ENCODE measurements at regions not wholly inside any gene's neighbourhood (a gene's known extent, or its start where the extent isn't known, plus 50 kb on each side); places are given as distances from the start of the nearest gene placed in this dataset.

- DNase-seq = no peak
These were observed 562.6 kb upstream of the ARGLU1 start for GRCh38 chr13:107130566-107130965.

DNA sequence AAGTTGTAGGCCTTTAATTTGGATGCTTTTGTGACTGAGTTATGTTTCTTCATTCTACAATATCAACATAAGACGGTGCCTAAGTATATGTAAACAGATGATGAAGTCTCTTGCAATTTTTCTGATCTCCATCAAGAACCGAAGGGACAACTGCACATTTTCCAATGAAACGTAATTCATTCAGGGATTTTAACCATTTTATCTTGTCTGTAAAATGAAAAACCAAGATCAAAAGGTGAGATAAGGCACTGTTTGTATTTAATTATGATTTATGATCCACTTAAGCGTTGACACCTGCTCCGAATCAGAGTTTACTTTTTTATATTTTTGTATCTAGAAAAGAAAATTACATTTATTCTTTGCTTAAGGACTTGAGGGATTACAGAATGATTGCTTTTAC, 556.8 kb upstream of the ARGLU1 start:
- DNase-seq = no peak

GRCh38 chr13:107124129-107124718, 556.3 kb upstream of the ARGLU1 start:
- DNase-seq = no peak

- no peak for DNase-seq
These were observed 553.9 kb upstream of the ARGLU1 start for GRCh38 chr13:107121793-107122192.

DNA sequence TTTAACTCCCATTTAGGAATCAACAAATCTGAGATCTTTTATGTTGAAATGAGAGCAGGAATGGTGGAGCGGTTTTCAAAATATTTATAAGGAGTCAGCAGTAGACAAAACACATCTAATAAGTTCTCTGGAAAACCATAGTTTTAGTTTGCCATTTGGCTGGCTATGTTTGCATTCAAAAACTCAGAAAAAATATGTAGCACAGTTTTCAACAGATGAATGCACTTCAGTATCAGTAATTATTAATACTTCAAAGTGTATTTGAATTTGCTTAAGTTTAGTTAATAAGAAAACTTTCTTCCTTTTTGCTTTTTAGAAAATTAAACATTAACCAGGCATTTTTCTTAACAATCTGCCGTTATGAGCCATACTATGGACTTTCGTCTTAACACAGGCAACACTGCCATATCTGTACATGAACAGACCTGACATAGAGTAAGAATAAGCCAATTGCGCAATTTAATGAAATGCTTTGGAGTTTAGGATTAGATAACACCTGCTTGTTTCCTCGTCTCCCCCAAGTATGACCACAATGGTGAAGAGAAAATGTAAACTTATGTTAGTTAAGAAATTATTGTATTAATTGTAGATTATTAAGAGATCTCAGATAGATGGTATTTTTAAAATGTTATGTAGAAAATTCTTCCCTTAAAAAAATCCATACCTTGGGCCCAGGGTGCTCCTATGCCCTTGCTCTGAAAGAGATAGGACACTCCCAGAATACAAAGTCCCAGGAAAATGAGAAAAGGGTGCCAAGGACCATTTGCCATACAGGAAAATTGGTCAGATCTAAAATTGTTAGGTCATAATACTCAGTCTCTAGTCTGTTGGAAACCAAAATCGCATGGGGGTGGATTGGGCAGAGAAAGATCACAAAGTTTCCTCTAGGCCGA, 552.3 kb upstream of the ARGLU1 start:
- no peak for DNase-seq

DNA sequence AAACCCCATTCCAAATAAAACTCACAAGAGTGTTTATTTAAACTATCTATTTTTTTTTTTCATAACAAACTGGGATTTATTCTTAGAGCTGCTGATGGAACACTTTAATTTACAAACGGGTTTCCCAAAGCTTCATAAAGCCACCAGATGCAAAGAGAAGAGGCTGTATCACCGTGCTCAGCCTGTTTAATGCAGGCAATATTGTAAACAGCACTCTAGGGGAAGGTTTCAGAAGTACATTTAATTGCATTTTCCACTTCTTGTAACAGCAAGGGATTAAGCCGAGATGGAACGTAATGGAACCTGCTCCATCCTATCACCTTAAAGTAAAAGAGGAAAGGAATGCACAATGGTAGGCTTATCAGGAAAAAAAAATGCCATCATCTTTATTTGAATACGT, 550.6 kb upstream of the ARGLU1 start:
- no peak for DNase-seq

- no peak for DNase-seq
These were observed 549.5 kb upstream of the ARGLU1 start for GRCh38 chr13:107117327-107118012.

- no peak for DNase-seq
These were observed 545.5 kb upstream of the ARGLU1 start for GRCh38 chr13:107113387-107113786.

DNA sequence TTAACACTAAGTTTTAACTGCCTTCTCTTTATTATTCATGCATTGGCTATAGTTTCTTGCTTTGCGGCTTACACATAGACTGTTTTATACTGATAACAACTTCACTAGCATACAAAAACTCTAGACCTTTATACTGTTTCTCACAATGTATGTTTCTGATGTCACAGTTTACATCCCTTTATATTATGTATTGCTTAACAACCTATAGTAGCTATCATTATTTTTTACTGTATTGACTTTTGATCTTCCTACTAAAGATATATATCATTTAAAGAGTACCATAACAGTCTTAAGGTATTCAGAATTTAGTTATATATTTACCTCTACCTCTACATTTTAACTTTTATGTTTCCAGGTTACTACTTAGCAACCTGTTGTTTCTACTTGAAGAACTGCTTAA, 543.3 kb upstream of the ARGLU1 start:
- no peak for DNase-seq

- DNase-seq = no peak
These were observed 536.7 kb upstream of the ARGLU1 start for GRCh38 chr13:107104631-107105030.

- no peak for DNase-seq
These were observed 534.7 kb upstream of the ARGLU1 start for GRCh38 chr13:107102676-107103075.

GRCh38 chr13:107099661-107100060, 531.7 kb upstream of the ARGLU1 start:
- no peak for DNase-seq

DNA sequence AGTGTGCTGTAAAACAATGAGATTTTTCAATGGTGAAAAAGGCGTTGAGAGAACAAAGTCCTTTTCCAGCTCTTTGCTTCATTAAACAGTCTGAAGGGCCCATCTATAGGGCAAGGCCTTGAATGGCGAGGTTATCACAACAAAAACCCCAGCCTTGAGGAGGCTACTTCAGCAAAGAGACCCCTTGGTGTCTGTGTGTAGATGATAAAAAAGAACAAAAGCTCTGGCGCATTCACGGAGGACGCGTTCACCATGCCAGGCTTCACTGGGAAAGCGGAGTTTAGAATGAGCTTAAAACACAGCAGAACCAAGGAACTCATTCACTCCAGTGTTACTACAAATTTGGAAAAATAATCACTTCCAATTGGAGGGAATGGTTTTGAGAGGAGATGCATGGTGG, 530.0 kb upstream of the ARGLU1 start:
- no peak for DNase-seq

- no peak for DNase-seq
These were observed 527.9 kb upstream of the ARGLU1 start for GRCh38 chr13:107095876-107096275.

- DNase-seq = no peak
These were observed 523.9 kb upstream of the ARGLU1 start for GRCh38 chr13:107091861-107092260.

GRCh38 chr13:107091428-107091827, 523.5 kb upstream of the ARGLU1 start:
- DNase-seq = no peak

DNA sequence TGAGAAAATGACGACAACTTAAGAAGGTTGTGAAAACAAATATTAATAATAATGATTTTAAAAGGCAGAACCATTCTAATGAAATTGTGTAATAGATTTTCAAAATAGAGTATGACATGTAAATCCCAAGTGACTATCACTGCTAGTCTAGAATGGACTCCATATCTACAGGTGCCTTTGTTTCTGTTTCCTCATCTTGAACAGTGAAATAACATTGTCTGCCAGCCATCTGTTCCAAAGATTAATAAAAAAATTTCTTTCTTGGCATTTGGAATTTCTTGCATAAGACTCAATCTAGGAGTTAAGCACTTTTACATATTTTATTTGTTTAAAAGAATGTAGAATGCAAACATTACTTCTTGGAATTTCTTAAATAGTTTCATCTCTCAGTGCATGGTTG, 520.1 kb upstream of the ARGLU1 start:
- no peak for DNase-seq

- DNase-seq = no peak
These were observed 511.6 kb upstream of the ARGLU1 start for GRCh38 chr13:107079423-107080049.

- no peak for DNase-seq
These were observed 510.4 kb upstream of the ARGLU1 start for GRCh38 chr13:107078229-107078765.

GRCh38 chr13:107076801-107077200, 508.9 kb upstream of the ARGLU1 start:
- DNase-seq = no peak

DNA sequence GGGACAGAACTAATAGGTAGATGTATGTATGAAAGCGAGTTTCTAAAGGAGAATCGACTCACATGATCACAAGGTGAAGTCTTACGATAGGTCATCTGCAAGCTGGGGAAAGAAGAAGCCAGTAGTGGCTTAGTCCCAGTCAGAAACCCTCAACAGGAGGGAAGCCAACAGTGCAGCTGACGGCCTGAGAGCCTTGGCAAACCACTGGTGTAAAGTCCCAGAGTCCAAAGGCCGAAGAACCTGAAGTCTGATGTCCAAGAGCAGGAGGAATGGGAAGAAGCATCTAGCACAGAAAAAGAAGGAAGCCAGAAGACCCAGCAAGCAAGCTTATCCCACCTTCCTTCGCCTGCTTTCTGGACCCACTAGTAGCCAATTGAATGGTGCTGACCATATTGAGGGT, 507.6 kb upstream of the ARGLU1 start:
- DNase-seq = no peak

DNA sequence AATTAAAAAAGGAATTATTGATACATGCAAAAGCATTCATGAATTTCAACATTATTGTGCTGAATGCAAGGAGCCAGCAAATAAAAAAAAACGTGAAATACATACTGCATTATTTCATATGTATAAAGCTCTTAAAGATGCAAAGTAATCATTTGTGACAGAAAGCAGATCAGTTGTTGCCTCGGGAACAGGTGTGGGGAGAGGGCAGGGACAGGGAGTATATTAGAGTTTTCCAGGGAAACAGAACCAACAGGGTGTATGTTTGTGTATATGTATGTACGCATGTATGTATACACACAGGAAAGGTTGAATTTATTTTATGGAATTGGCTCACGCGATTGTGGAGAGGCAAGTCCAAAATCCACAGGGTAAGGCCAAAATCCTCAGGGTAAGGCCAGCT, 502.9 kb upstream of the ARGLU1 start:
- no peak for DNase-seq

- no peak for DNase-seq
These were observed 501.3 kb upstream of the ARGLU1 start for GRCh38 chr13:107069108-107069776.

Data from NCI-H1436 treated with DMSO at 0.1 percent for 48 hours (cell line).